ENCODE measurements at regions not wholly inside any gene's neighbourhood (a gene's known extent, or its start where the extent isn't known, plus 50 kb on each side); places are given as distances from the start of the nearest gene placed in this dataset.

DNA sequence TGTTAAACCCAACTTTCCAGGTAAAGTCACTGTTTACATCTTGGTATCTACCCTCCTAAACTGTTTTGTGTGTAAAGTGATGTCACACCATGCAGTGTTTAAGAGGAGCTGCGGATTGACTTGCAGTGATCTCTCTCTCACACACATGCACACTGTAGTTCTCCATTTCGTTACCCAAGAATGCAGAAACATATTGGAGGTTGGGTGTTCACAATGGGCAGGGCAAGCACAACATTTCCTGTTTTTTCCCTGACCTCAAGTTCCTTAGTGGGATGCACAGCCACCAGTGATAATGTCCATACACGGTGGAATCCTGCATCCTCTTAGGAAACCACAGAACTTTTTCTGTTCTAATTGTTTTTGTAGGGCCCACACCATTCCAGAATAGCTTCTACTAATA, 85.3 kb upstream of the CFAP20DC start:
- Histone ChIP-seq H3K9me3 (ENCODE audit: control insufficient read depth, low read length) (no peaks in the 10 kb centered on the region), H3K4me1 (ENCODE audit: control insufficient read depth, insufficient read depth, low read length) (no peaks in the 10 kb centered on the region), H3K27me3 (ENCODE audit: control insufficient read depth, insufficient read depth, low read length) (no peaks in the 10 kb centered on the region), H3K4me3 (ENCODE audit: low read length) (no peak overlapping the region), H3K9ac (ENCODE audit: low read length) (no peak overlapping the region), H3K36me3 (ENCODE audit: control insufficient read depth, insufficient read depth, low read length) (no peaks in the 10 kb centered on the region)

- no peak overlapping the region for H3K9ac ChIP-seq (ENCODE audit: low read length)
- H3K36me3 ChIP-seq (ENCODE audit: control insufficient read depth, insufficient read depth, low read length) = no peaks in the 10 kb centered on the region
- no peak overlapping the region for H3K4me3 ChIP-seq (ENCODE audit: low read length)
- H3K4me1 ChIP-seq (ENCODE audit: control insufficient read depth, insufficient read depth, low read length) = no peaks in the 10 kb centered on the region
- no peaks in the 10 kb centered on the region for H3K9me3 ChIP-seq (ENCODE audit: control insufficient read depth, low read length)
- H3K27me3 ChIP-seq (ENCODE audit: control insufficient read depth, insufficient read depth, low read length) = no peaks in the 10 kb centered on the region
Observed at GRCh38 chr3:59133311-59133710, 83.5 kb upstream of the CFAP20DC start.

- Histone ChIP-seq H3K4me1 (ENCODE audit: control insufficient read depth, insufficient read depth, low read length) (no peaks in the 10 kb centered on the region), H3K36me3 (ENCODE audit: control insufficient read depth, insufficient read depth, low read length) (no peaks in the 10 kb centered on the region), H3K9ac (ENCODE audit: low read length) (no peak overlapping the region), H3K9me3 (ENCODE audit: control insufficient read depth, low read length) (no peaks in the 10 kb centered on the region), H3K27me3 (ENCODE audit: control insufficient read depth, insufficient read depth, low read length) (no peaks in the 10 kb centered on the region), H3K4me3 (ENCODE audit: low read length) (no peak overlapping the region)
Observed at GRCh38 chr3:59131016-59131766, 81.4 kb upstream of the CFAP20DC start.

GRCh38 chr3:59128685-59129084, 78.9 kb upstream of the CFAP20DC start:
- no peaks in the 10 kb centered on the region for H3K36me3 ChIP-seq (ENCODE audit: control insufficient read depth, insufficient read depth, low read length)

GRCh38 chr3:59127071-59127470, 77.2 kb upstream of the CFAP20DC start:
- Histone ChIP-seq H3K27me3 (ENCODE audit: control insufficient read depth, insufficient read depth, low read length) (no peaks in the 10 kb centered on the region), H3K9me3 (ENCODE audit: control insufficient read depth, low read length) (no peaks in the 10 kb centered on the region), H3K4me3 (ENCODE audit: low read length) (no peak overlapping the region), H3K36me3 (ENCODE audit: control insufficient read depth, insufficient read depth, low read length) (no peaks in the 10 kb centered on the region), H3K4me1 (ENCODE audit: control insufficient read depth, insufficient read depth, low read length) (no peaks in the 10 kb centered on the region), H3K9ac (ENCODE audit: low read length) (no peak overlapping the region)

More at GRCh38 chr3:59128685-59129084, 78.9 kb upstream of the CFAP20DC start:
- Histone ChIP-seq H3K27me3 (ENCODE audit: control insufficient read depth, insufficient read depth, low read length) (no peaks in the 10 kb centered on the region), H3K9me3 (ENCODE audit: control insufficient read depth, low read length) (no peaks in the 10 kb centered on the region), H3K4me1 (ENCODE audit: control insufficient read depth, insufficient read depth, low read length) (no peaks in the 10 kb centered on the region), H3K4me3 (ENCODE audit: low read length) (no peak overlapping the region), H3K9ac (ENCODE audit: low read length) (no peak overlapping the region)

DNA sequence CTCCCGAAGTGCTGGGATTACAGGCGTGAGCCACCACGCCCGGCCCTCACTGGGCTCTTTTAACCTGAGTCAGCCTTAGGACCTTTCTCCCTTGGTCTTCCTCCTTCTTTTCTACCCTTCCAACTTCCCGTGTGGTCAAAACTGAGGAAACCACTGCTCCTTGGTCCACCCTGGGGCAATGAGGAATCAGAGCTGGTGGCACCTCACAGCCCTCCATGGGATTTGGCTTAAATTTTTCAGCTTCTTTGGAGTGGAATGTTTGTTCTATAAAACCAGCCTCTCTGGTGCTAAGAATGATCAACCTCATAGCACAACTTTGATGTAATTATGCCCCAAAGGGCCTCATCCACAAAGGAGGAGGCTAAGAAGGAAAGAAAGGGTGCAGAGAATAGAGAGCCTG, 76.6 kb upstream of the CFAP20DC start:
- no peaks in the 10 kb centered on the region for H3K27me3 ChIP-seq (ENCODE audit: control insufficient read depth, insufficient read depth, low read length)
- no peaks in the 10 kb centered on the region for H3K9me3 ChIP-seq (ENCODE audit: control insufficient read depth, low read length)
- no peaks in the 10 kb centered on the region for H3K4me1 ChIP-seq (ENCODE audit: control insufficient read depth, insufficient read depth, low read length)
- no peak overlapping the region for H3K4me3 ChIP-seq (ENCODE audit: low read length)
- H3K36me3 ChIP-seq (ENCODE audit: control insufficient read depth, insufficient read depth, low read length) = no peaks in the 10 kb centered on the region
- no peak overlapping the region for H3K9ac ChIP-seq (ENCODE audit: low read length)

- Histone ChIP-seq H3K4me1 (ENCODE audit: control insufficient read depth, insufficient read depth, low read length) (no peaks in the 10 kb centered on the region), H3K4me3 (ENCODE audit: low read length) (no peak overlapping the region), H3K9ac (ENCODE audit: low read length) (no peak overlapping the region), H3K36me3 (ENCODE audit: control insufficient read depth, insufficient read depth, low read length) (no peaks in the 10 kb centered on the region), H3K9me3 (ENCODE audit: control insufficient read depth, low read length) (no peaks in the 10 kb centered on the region), H3K27me3 (ENCODE audit: control insufficient read depth, insufficient read depth, low read length) (no peaks in the 10 kb centered on the region)
Observed at GRCh38 chr3:59121346-59122144, 71.7 kb upstream of the CFAP20DC start.

DNA sequence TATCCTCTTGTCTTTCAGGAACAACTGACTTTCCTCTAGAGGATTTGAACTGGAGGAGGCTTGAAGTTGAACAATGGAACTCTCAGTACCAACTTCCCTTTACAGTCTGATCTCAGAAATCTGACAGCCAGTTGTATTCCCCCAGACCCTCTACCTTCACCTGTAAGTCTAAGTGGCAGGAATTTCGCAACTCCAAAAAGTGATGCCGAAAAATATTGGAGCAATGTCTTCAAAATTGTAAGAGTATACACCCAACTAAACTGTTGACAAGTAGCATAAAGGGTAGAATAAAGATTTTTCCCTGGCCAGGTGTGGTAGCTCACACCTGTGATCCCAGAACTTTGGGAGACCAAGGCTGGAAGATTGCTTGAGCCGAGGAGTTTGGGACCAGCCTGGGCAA, 69.1 kb upstream of the CFAP20DC start:
- Histone ChIP-seq H3K4me3 (ENCODE audit: low read length) (no peak overlapping the region), H3K27me3 (ENCODE audit: control insufficient read depth, insufficient read depth, low read length) (no peaks in the 10 kb centered on the region), H3K9me3 (ENCODE audit: control insufficient read depth, low read length) (no peaks in the 10 kb centered on the region), H3K4me1 (ENCODE audit: control insufficient read depth, insufficient read depth, low read length) (no peaks in the 10 kb centered on the region), H3K36me3 (ENCODE audit: control insufficient read depth, insufficient read depth, low read length) (no peaks in the 10 kb centered on the region), H3K9ac (ENCODE audit: low read length) (no peak overlapping the region)

DNA sequence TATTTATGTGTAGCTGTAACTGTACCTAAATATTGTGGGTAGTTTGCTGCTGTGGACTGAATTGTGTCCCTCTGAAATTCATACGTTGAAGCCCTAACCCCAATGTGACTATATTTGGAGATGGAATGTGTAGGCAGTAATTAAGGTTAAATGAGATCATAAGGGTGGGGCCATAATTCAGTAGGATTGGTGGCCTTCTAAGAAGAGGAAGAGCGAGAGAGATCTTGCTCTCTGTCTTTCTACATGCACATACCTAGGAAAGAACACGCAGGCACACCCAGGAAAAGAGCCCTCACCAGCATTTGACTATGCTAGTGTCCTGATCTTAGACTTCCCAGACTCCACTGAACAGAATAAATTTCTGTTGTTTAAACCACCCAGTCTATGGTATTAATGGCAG, 67.6 kb upstream of the CFAP20DC start:
- Histone ChIP-seq H3K27me3 (ENCODE audit: control insufficient read depth, insufficient read depth, low read length) (no peaks in the 10 kb centered on the region), H3K36me3 (ENCODE audit: control insufficient read depth, insufficient read depth, low read length) (no peaks in the 10 kb centered on the region), H3K9ac (ENCODE audit: low read length) (no peak overlapping the region), H3K4me3 (ENCODE audit: low read length) (no peak overlapping the region), H3K9me3 (ENCODE audit: control insufficient read depth, low read length) (no peaks in the 10 kb centered on the region), H3K4me1 (ENCODE audit: control insufficient read depth, insufficient read depth, low read length) (no peaks in the 10 kb centered on the region)

- Histone ChIP-seq H3K27me3 (ENCODE audit: control insufficient read depth, insufficient read depth, low read length) (no peaks in the 10 kb centered on the region), H3K4me1 (ENCODE audit: control insufficient read depth, insufficient read depth, low read length) (no peaks in the 10 kb centered on the region), H3K36me3 (ENCODE audit: control insufficient read depth, insufficient read depth, low read length) (no peaks in the 10 kb centered on the region), H3K4me3 (ENCODE audit: low read length) (no peak overlapping the region), H3K9me3 (ENCODE audit: control insufficient read depth, low read length) (no peaks in the 10 kb centered on the region), H3K9ac (ENCODE audit: low read length) (no peak overlapping the region)
Observed at GRCh38 chr3:59116233-59116537, 66.4 kb upstream of the CFAP20DC start.

DNA sequence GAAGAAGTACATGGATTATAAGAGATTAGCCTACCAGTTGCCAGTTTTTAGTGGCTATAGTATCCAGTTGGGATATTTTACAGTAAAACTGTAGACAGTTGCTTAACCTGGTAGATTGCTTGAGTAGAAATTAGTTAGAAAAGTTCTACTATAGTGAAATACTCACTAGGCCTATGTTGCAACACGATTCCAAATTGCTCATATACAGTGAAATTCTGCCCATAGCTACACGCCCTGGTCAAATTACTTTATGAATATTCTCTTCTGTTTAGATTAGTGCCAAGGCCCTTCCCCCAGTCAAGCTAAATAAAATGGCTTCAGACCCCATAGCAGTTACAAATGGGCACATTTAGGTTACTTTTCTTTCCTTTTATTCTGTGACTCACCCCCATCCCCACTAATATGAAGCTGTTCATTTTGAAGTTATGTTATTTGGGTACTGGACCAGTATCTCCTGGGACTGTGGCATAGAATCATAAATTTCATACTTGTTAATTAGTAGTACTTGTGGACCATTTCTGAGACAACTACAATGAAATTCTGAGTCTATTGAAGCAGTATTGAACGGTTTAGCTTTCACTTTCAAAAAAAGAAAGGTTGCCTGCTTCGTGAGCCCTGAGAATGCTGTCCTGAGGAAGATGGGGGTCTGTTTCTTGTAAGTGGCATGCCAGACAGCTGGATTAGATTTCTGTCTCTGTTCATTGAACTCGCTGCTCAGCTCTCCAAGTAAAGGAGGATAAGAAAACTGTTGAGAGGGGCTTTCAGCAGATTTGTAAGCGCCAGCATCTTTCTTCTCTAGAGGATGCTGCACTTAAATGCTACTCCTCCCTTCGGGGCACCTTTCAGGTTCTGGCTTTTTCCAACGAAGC, 65.8 kb upstream of the CFAP20DC start:
- Histone ChIP-seq H3K4me1 (ENCODE audit: control insufficient read depth, insufficient read depth, low read length) (no peaks in the 10 kb centered on the region), H3K4me3 (ENCODE audit: low read length) (no peak overlapping the region), H3K27me3 (ENCODE audit: control insufficient read depth, insufficient read depth, low read length) (no peaks in the 10 kb centered on the region), H3K9me3 (ENCODE audit: control insufficient read depth, low read length) (no peaks in the 10 kb centered on the region), H3K9ac (ENCODE audit: low read length) (no peak overlapping the region), H3K36me3 (ENCODE audit: control insufficient read depth, insufficient read depth, low read length) (no peaks in the 10 kb centered on the region)

Data from mucosa of stomach (tissue), 1 donor.